H1 (cell line): ENCODE measurements at regions not wholly inside any gene's neighbourhood (a gene's known extent, or its start where the extent isn't known, plus 50 kb on each side); places are given as distances from the start of the nearest gene placed in this dataset.

ENCODE experiments used
- BACH1 ChIP-seq: IDR thresholded peaks from 2 replicates; pipeline ENCODE4 v1.6.1; 2012; ENCODE audit warnings: low read length, improper control_type of control experiment
- CHD1 ChIP-seq: IDR thresholded peaks from 2 replicates; pipeline ENCODE4 v1.6.1; 2012; ENCODE audit warnings: low read depth, low read length, improper control_type of control experiment
- CTCF ChIP-seq, 3 experiments: IDR thresholded peaks; 1 replicate in 2 of 3; 2 replicates in 1 of 3; pipeline versions ENCODE4 v1.5.1 to v1.6.1; 2011; ENCODE audit warnings: low read length in 3 of 3, mild to moderate bottlenecking in 3 of 3, inconsistent platforms in 2 of 3, low read depth in 1 of 3, moderate library complexity in 1 of 3; ENCODE audit not compliant: insufficient read depth in 1 of 3; ENCODE audit errors: control extremely low read depth in 1 of 3
- EP300 ChIP-seq, 2 experiments: IDR thresholded peaks; 1 replicate in 1 of 2; 2 replicates in 1 of 2; pipeline ENCODE4 v1.6.1; 2011 to 2012; ENCODE audit warnings: low read depth in 2 of 2, low read length in 2 of 2, mild to moderate bottlenecking in 2 of 2, borderline replicate concordance in 1 of 2, inconsistent platforms in 1 of 2, moderate library complexity in 1 of 2
- POLR2AphosphoS5 ChIP-seq: IDR thresholded peaks from 2 replicates; pipeline ENCODE4 v1.6.1; 2011; ENCODE audit warnings: low read depth, low read length
- RAD21 ChIP-seq, 2 experiments: IDR thresholded peaks in 1 of 2; conservative IDR thresholded peaks in 1 of 2; 2 replicates each; pipeline ENCODE4 v1.6.1; 2011; ENCODE audit warnings: low read depth in 2 of 2, low read length in 2 of 2, improper control_type of control experiment in 1 of 2, inconsistent platforms in 1 of 2, mild to moderate bottlenecking in 1 of 2, moderate library complexity in 1 of 2
- RXRA ChIP-seq: IDR thresholded peaks from 2 replicates; pipeline ENCODE4 v1.6.1; 2011; ENCODE audit warnings: low read depth, mild to moderate bottlenecking, low read length, moderate library complexity; ENCODE audit not compliant: insufficient read depth
- SP2 ChIP-seq: IDR thresholded peaks from 2 replicates; pipeline ENCODE4 v1.6.1; 2012; ENCODE audit warnings: mild to moderate bottlenecking, low read length, inconsistent platforms
- SUZ12 ChIP-seq: fragments of 200-600 bp; sonication (generic); IDR thresholded peaks from 2 replicates; pipeline ENCODE4 v1.6.1; 2012; ENCODE audit warnings: mild to moderate bottlenecking, inconsistent platforms, low read length, moderate library complexity, mixed read lengths

GRCh38 chr2:146496248-146496647, 1348.6 kb upstream of the ACVR2A start:
- TF ChIP-seq CTCF (IDR thresholded peaks at IDR 0.05; ENCODE audit: control extremely low read depth in 1 of 3, insufficient read depth in 1 of 3, low read depth in 1 of 3, low read length in 3 of 3) (no peak), POLR2AphosphoS5 (no peak), RAD21 (IDR thresholded peaks at IDR 0.05 in 1 of 2, conservative IDR thresholded peaks at IDR 0.05 in 1 of 2; ENCODE audit: low read depth in 2 of 2, low read length in 2 of 2) (no peak), SP2 (no peak), BACH1 (no peak), RXRA (no peak), EP300 (IDR thresholded peaks at IDR 0.05; ENCODE audit: borderline replicate concordance in 1 of 2, low read depth in 2 of 2, low read length in 2 of 2) (no peak), SUZ12 (no peak), CHD1 (no peak)
